ENCODE measurements at regions not wholly inside any gene's neighbourhood (a gene's known extent, or its start where the extent isn't known, plus 50 kb on each side); places are given as distances from the start of the nearest gene placed in this dataset.

DNA sequence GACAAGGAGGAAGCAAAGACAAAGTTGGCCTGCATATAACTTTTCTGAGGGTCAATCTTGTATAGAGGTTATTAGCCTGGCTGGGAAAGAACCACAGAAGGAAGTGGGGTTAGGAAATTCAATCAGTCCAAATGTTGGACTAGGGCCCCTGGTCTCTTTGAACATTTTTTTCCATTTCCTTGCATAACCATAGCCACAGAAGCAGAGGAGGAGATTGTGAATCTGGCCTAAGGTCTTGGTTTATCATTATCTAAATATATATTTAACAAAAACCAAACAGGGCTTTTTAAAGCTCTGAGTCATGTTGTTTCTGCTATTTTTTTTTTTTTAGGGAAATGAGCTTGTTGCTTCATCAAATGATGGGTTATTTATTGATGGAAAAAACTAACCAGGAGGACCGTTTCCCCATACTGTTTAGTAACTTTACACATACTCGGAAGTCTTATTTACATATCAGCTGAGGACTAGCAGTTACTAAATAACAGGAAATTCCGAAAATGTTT, 97.7 kb upstream of the ACSL4 start:
- no peak for TF ChIP-seq EZH2 (IDR thresholded peaks at IDR 0.05; ENCODE audit: borderline replicate concordance, control insufficient read depth, low read depth, low read length)
- no peak for TF ChIP-seq GABPA (IDR thresholded peaks at IDR 0.05; ENCODE audit: low read depth)
